Natural killer cell treated with Interleukin-12 subunit alpha and Interleukin-12 subunit beta and Interleukin-15 and Interleukin-18, amount 100 ng/mL, for 72 hours (primary cell): ENCODE measurements at regions not wholly inside any gene's neighbourhood (a gene's known extent, or its start where the extent isn't known, plus 50 kb on each side); places are given as distances from the start of the nearest gene placed in this dataset.

Experiments
- ATAC-seq, 2 donors: fragments of 150-1000 bp; cut with Tn5 transposase in 1 of 2; sonication (Bioruptor Pico), chemical (Tn5 transposase) in 1 of 2; 2 replicates each; pipeline ENCODE4 v1.10.0; 2021
- DNase-seq: peaks from one replicate; pipeline ENCODE4 v3.0.0; 2022; ENCODE audit warnings: low spot score
- H3K27ac Mint-ChIP-seq, 2 donors: 1 replicate in 1 of 2; 2 replicates in 1 of 2; pipeline ENCODE4 v1.8.0; 2022; ENCODE audit warnings: mixed read lengths in 2 of 2, mild to moderate bottlenecking in 1 of 2, moderate library complexity in 1 of 2
- H3K27me3 Mint-ChIP-seq, 2 donors: 1 replicate in 1 of 2; 2 replicates in 1 of 2; pipeline ENCODE4 v1.8.0; 2022; ENCODE audit warnings: mixed read lengths in 2 of 2
- H3K36me3 Mint-ChIP-seq: one replicate; pipeline ENCODE4 v1.8.0; 2022; ENCODE audit warnings: mixed read lengths
- H3K4me1 Mint-ChIP-seq, 2 donors: 1 replicate in 1 of 2; 2 replicates in 1 of 2; pipeline ENCODE4 v1.8.0; 2022; ENCODE audit warnings: low read depth in 2 of 2, mixed read lengths in 2 of 2, mild to moderate bottlenecking in 1 of 2
- H3K4me3 Mint-ChIP-seq: one replicate; pipeline ENCODE4 v1.8.0; 2022; ENCODE audit warnings: mixed read lengths
- H3K9me3 Mint-ChIP-seq: 2 replicates; pipeline ENCODE4 v1.8.0; 2022; ENCODE audit warnings: mixed read lengths

- DNase-seq = no peak
- Mint-ChIP-seq H3K4me3 (no peak overlapping the region), H3K27ac (no peak overlapping the region)
These were observed 348.3 kb upstream of the POU3F2 start for GRCh38 chr6:98486057-98486456.

GRCh38 chr6:98487612-98488011 is 346.8 kb upstream of the POU3F2 start:
- H3K27me3 Mint-ChIP-seq = no peaks in the 10 kb centered on the region
- DNase-seq (no peak), ATAC-seq (no peak)
- H3K9me3 Mint-ChIP-seq = peaks cover 14% of the 10 kb centered on the region
- H3K4me1 Mint-ChIP-seq = no peaks in the 10 kb centered on the region
- H3K36me3 Mint-ChIP-seq = no peaks in the 10 kb centered on the region
- no peak overlapping the region for H3K27ac Mint-ChIP-seq
- no peak overlapping the region for H3K4me3 Mint-ChIP-seq

More at GRCh38 chr6:98486057-98486456, 348.3 kb upstream of the POU3F2 start:
- Mint-ChIP-seq H3K9me3 (peaks cover 14% of the 10 kb centered on the region), H3K36me3 (no peaks in the 10 kb centered on the region), H3K4me1 (no peaks in the 10 kb centered on the region), H3K27me3 (no peaks in the 10 kb centered on the region)
- no peak for ATAC-seq

GRCh38 chr6:98498144-98498775 is 336.1 kb upstream of the POU3F2 start:
- H3K27ac Mint-ChIP-seq = no peak overlapping the region
- H3K4me1 Mint-ChIP-seq = no peaks in the 10 kb centered on the region
- no peak for ATAC-seq
- DNase-seq = no peak
- no peak overlapping the region for H3K4me3 Mint-ChIP-seq
- H3K36me3 Mint-ChIP-seq = no peaks in the 10 kb centered on the region
- peaks cover 2% of the 10 kb centered on the region for H3K9me3 Mint-ChIP-seq
- H3K27me3 Mint-ChIP-seq = no peaks in the 10 kb centered on the region

- Mint-ChIP-seq H3K27me3 (no peaks in the 10 kb centered on the region), H3K4me1 (no peaks in the 10 kb centered on the region), H3K36me3 (no peaks in the 10 kb centered on the region), H3K9me3 (peaks cover 3% of the 10 kb centered on the region), H3K4me3 (no peak overlapping the region), H3K27ac (no peak overlapping the region)
- DNase-seq = no peak
- no peak for ATAC-seq
These were observed 335.5 kb upstream of the POU3F2 start for GRCh38 chr6:98498866-98499265.

- Mint-ChIP-seq H3K4me1 (no peaks in the 10 kb centered on the region), H3K36me3 (no peaks in the 10 kb centered on the region), H3K9me3 (peaks cover 8% of the 10 kb centered on the region), H3K4me3 (no peak overlapping the region), H3K27ac (no peak overlapping the region), H3K27me3 (no peaks in the 10 kb centered on the region)
- DNase-seq = no peak
- no peak for ATAC-seq
These were observed 320.2 kb upstream of the POU3F2 start for GRCh38 chr6:98514073-98514720.

- no peak for DNase-seq
- ATAC-seq = no peak
- H3K4me3 Mint-ChIP-seq = no peak overlapping the region
- no peaks in the 10 kb centered on the region for H3K27me3 Mint-ChIP-seq
- H3K9me3 Mint-ChIP-seq = peaks cover 5% of the 10 kb centered on the region
- no peaks in the 10 kb centered on the region for H3K4me1 Mint-ChIP-seq
- no peaks in the 10 kb centered on the region for H3K36me3 Mint-ChIP-seq
- no peak overlapping the region for H3K27ac Mint-ChIP-seq
These were observed 319.6 kb upstream of the POU3F2 start for GRCh38 chr6:98514796-98515195.

GRCh38 chr6:98516206-98516605 is 318.2 kb upstream of the POU3F2 start:
- H3K36me3 Mint-ChIP-seq = peaks cover 3% of the 10 kb centered on the region
- no peaks in the 10 kb centered on the region for H3K27me3 Mint-ChIP-seq
- ATAC-seq (no peak), DNase-seq (no peak)
- peaks cover 7% of the 10 kb centered on the region for H3K9me3 Mint-ChIP-seq
- H3K4me1 Mint-ChIP-seq = no peaks in the 10 kb centered on the region
- no peak overlapping the region for H3K27ac Mint-ChIP-seq
- H3K4me3 Mint-ChIP-seq = no peak overlapping the region

- Mint-ChIP-seq H3K36me3 (peaks cover 4% of the 10 kb centered on the region), H3K27me3 (no peaks in the 10 kb centered on the region), H3K27ac (no peak overlapping the region), H3K4me1 (no peaks in the 10 kb centered on the region), H3K4me3 (no peak overlapping the region), H3K9me3 (peaks cover 4% of the 10 kb centered on the region)
- DNase-seq (no peak), ATAC-seq (no peak)
These were observed 317.5 kb upstream of the POU3F2 start for GRCh38 chr6:98516866-98517265.

GRCh38 chr6:98525860-98526259 is 308.5 kb upstream of the POU3F2 start:
- ATAC-seq = no peak
- peaks cover 7% of the 10 kb centered on the region for H3K9me3 Mint-ChIP-seq
- H3K36me3 Mint-ChIP-seq = peaks cover 4% of the 10 kb centered on the region
- no peak overlapping the region for H3K27ac Mint-ChIP-seq
- no peaks in the 10 kb centered on the region for H3K4me1 Mint-ChIP-seq
- H3K27me3 Mint-ChIP-seq = no peaks in the 10 kb centered on the region
- no peak overlapping the region for H3K4me3 Mint-ChIP-seq
- no peak for DNase-seq

GRCh38 chr6:98526465-98526864 is 307.9 kb upstream of the POU3F2 start:
- Mint-ChIP-seq H3K36me3 (no peaks in the 10 kb centered on the region), H3K4me1 (no peaks in the 10 kb centered on the region), H3K27me3 (no peaks in the 10 kb centered on the region), H3K9me3 (peaks cover 4% of the 10 kb centered on the region), H3K4me3 (no peak overlapping the region), H3K27ac (no peak overlapping the region)
- ATAC-seq (no peak), DNase-seq (no peak)

GRCh38 chr6:98529364-98529763 is 305.0 kb upstream of the POU3F2 start:
- DNase-seq (no peak), ATAC-seq (no peak)
- Mint-ChIP-seq H3K4me3 (no peak overlapping the region), H3K36me3 (no peaks in the 10 kb centered on the region), H3K27me3 (no peaks in the 10 kb centered on the region), H3K27ac (no peak overlapping the region), H3K9me3 (peaks cover 4% of the 10 kb centered on the region), H3K4me1 (no peaks in the 10 kb centered on the region)

- H3K9me3 Mint-ChIP-seq = peaks cover 10% of the 10 kb centered on the region
- no peaks in the 10 kb centered on the region for H3K4me1 Mint-ChIP-seq
- no peak for ATAC-seq
These were observed 303.6 kb upstream of the POU3F2 start for GRCh38 chr6:98530732-98531131.

GRCh38 chr6:98532004-98532403 is 302.4 kb upstream of the POU3F2 start:
- ATAC-seq = no peak
- no peaks in the 10 kb centered on the region for H3K27me3 Mint-ChIP-seq
- no peaks in the 10 kb centered on the region for H3K4me1 Mint-ChIP-seq
- no peaks in the 10 kb centered on the region for H3K36me3 Mint-ChIP-seq
- peaks cover 10% of the 10 kb centered on the region for H3K9me3 Mint-ChIP-seq
- no peak for DNase-seq
- H3K4me3 Mint-ChIP-seq = no peak overlapping the region
- H3K27ac Mint-ChIP-seq = no peak overlapping the region

More at GRCh38 chr6:98530732-98531131, 303.6 kb upstream of the POU3F2 start:
- no peak for DNase-seq
- H3K4me3 Mint-ChIP-seq = no peak overlapping the region
- no peaks in the 10 kb centered on the region for H3K27me3 Mint-ChIP-seq
- no peak overlapping the region for H3K27ac Mint-ChIP-seq
- H3K36me3 Mint-ChIP-seq = no peaks in the 10 kb centered on the region

GRCh38 chr6:98539741-98540140 is 294.6 kb upstream of the POU3F2 start:
- H3K4me1 Mint-ChIP-seq = no peaks in the 10 kb centered on the region
- ATAC-seq = no peak
- H3K27ac Mint-ChIP-seq = no peak overlapping the region
- H3K9me3 Mint-ChIP-seq = peaks cover 12% of the 10 kb centered on the region
- no peaks in the 10 kb centered on the region for H3K36me3 Mint-ChIP-seq
- no peak overlapping the region for H3K4me3 Mint-ChIP-seq
- no peaks in the 10 kb centered on the region for H3K27me3 Mint-ChIP-seq
- DNase-seq = no peak

- Mint-ChIP-seq H3K27me3 (no peaks in the 10 kb centered on the region), H3K9me3 (peaks cover 10% of the 10 kb centered on the region), H3K27ac (no peak overlapping the region), H3K4me3 (no peak overlapping the region), H3K36me3 (no peaks in the 10 kb centered on the region), H3K4me1 (no peaks in the 10 kb centered on the region)
- DNase-seq = no peak
- no peak for ATAC-seq
These were observed 288.0 kb upstream of the POU3F2 start for GRCh38 chr6:98546376-98546775.
